Neural cell (in vitro differentiated cells): ENCODE measurements at regions not wholly inside any gene's neighbourhood (a gene's known extent, or its start where the extent isn't known, plus 50 kb on each side); places are given as distances from the start of the nearest gene placed in this dataset.

Source experiments
- CTCF ChIP-seq: fragments of 450-650 bp; IDR thresholded peaks from 2 replicates; pipeline ENCODE4 v1.5.1; 2014; ENCODE audit warnings: antibody characterized with exemption, mild to moderate bottlenecking, moderate library complexity; ENCODE audit not compliant: poor library complexity, severe bottlenecking
- EP300 ChIP-seq: fragments of 450-650 bp; conservative IDR thresholded peaks from 2 replicates; pipeline ENCODE4 v1.6.1; 2014; ENCODE audit warnings: antibody characterized with exemption, mild to moderate bottlenecking, moderate library complexity; ENCODE audit not compliant: poor library complexity, severe bottlenecking
- RAD21 ChIP-seq: fragments of 450-650 bp; conservative IDR thresholded peaks from 2 replicates; pipeline ENCODE4 v1.6.1; 2014; ENCODE audit warnings: antibody characterized with exemption, mild to moderate bottlenecking, moderate library complexity
- REST ChIP-seq: IDR thresholded peaks from 2 replicates; pipeline ENCODE4 v1.6.1; 2012; ENCODE audit warnings: borderline replicate concordance

- no peak for TF ChIP-seq RAD21
- TF ChIP-seq EP300, result no peak
- no peak for TF ChIP-seq CTCF
- no peak for TF ChIP-seq REST
Measured at GRCh38 chr1:181350131-181350530, 133.2 kb upstream of the CACNA1E start.
